Effector memory CD4-positive, alpha-beta T cell (primary cell): ENCODE measurements at regions not wholly inside any gene's neighbourhood (a gene's known extent, or its start where the extent isn't known, plus 50 kb on each side); places are given as distances from the start of the nearest gene placed in this dataset.
A peak's percentile ranks its signal among the peaks of the same experiment; 100 is the strongest.
"Not testable (repeated sequence)": the region's sequence is repeated elsewhere in the genome, so short reads cannot be mapped to it uniquely, and the experiment has no call there.

Experiments
- DNase-seq, 3 donors: peaks; one replicate each; pipeline ENCODE4 v3.0.0-alpha.2; 2020
- H3K27ac ChIP-seq: 2 replicates; pipeline ENCODE4 v1.7.0; 2013; ENCODE audit warnings: mild to moderate bottlenecking, low read length, moderate library complexity; ENCODE audit not compliant: insufficient read depth, poor library complexity, severe bottlenecking
- H3K27me3 ChIP-seq: replicated peaks from 2 replicates; pipeline ENCODE4 v1.7.0; 2013; ENCODE audit warnings: mild to moderate bottlenecking, low read length; ENCODE audit not compliant: insufficient read depth, control insufficient read depth, poor library complexity, severe bottlenecking
- H3K36me3 ChIP-seq: 2 replicates; pipeline ENCODE4 v1.7.0; 2013; ENCODE audit warnings: mild to moderate bottlenecking, low read length, moderate library complexity; ENCODE audit not compliant: control insufficient read depth, insufficient read depth
- H3K4me1 ChIP-seq: 2 replicates; pipeline ENCODE4 v1.7.0; 2013; ENCODE audit warnings: low read length, mild to moderate bottlenecking; ENCODE audit not compliant: control insufficient read depth, insufficient read depth, poor library complexity, severe bottlenecking
- H3K4me3 ChIP-seq: 2 replicates; pipeline ENCODE4 v1.7.0; 2013; ENCODE audit warnings: low read length, low read depth, mild to moderate bottlenecking; ENCODE audit not compliant: insufficient read depth, poor library complexity, severe bottlenecking
- H3K9me3 ChIP-seq: 2 replicates; pipeline ENCODE4 v1.7.0; 2013; ENCODE audit warnings: mild to moderate bottlenecking, low read length, moderate library complexity; ENCODE audit not compliant: control insufficient read depth

GRCh38 chr1:38508232-38508631 lies 351.3 kb downstream of the RRAGC start:
- Histone ChIP-seq H3K9me3 (no peaks in the 10 kb centered on the region), H3K27ac (no peak overlapping the region), H3K4me1 (no peaks in the 10 kb centered on the region), H3K27me3 (no peaks in the 10 kb centered on the region), H3K4me3 (no peak overlapping the region), H3K36me3 (no peaks in the 10 kb centered on the region)
- no peak for DNase-seq

- Histone ChIP-seq H3K4me3 (no peak overlapping the region), H3K27me3 (no peaks in the 10 kb centered on the region), H3K4me1 (no peaks in the 10 kb centered on the region), H3K36me3 (no peaks in the 10 kb centered on the region), H3K9me3 (no peaks in the 10 kb centered on the region), H3K27ac (no peak overlapping the region)
- no peak for DNase-seq
These were observed 352.0 kb downstream of the RRAGC start for GRCh38 chr1:38507563-38507962.

- Histone ChIP-seq H3K27me3 (no peaks in the 10 kb centered on the region), H3K27ac (no peak overlapping the region), H3K4me3 (no peak overlapping the region), H3K9me3 (no peaks in the 10 kb centered on the region), H3K36me3 (no peaks in the 10 kb centered on the region), H3K4me1 (no peaks in the 10 kb centered on the region)
- DNase-seq, result no peak
These were observed 353.6 kb downstream of the RRAGC start for GRCh38 chr1:38505944-38506343.

- H3K4me1 ChIP-seq, result no peaks in the 10 kb centered on the region
- peaks cover 3% of the 10 kb centered on the region for H3K27me3 ChIP-seq
- no peak overlapping the region for H3K27ac ChIP-seq
- H3K36me3 ChIP-seq, result no peaks in the 10 kb centered on the region
- DNase-seq, result no peak
- no peak overlapping the region for H3K4me3 ChIP-seq
- no peaks in the 10 kb centered on the region for H3K9me3 ChIP-seq
These were observed 356.8 kb downstream of the RRAGC start for GRCh38 chr1:38502758-38503157.

GRCh38 chr1:38500891-38501290 lies 358.7 kb downstream of the RRAGC start:
- Histone ChIP-seq H3K36me3 (no peaks in the 10 kb centered on the region), H3K4me3 (no peak overlapping the region), H3K27me3 (peaks cover 3% of the 10 kb centered on the region), H3K9me3 (no peaks in the 10 kb centered on the region), H3K27ac (no peak overlapping the region), H3K4me1 (no peaks in the 10 kb centered on the region)
- DNase-seq, result no peak

- no peaks in the 10 kb centered on the region for H3K9me3 ChIP-seq
- H3K36me3 ChIP-seq, result no peaks in the 10 kb centered on the region
- peaks cover 3% of the 10 kb centered on the region for H3K27me3 ChIP-seq
- no peak for DNase-seq
- H3K4me3 ChIP-seq, result no peak overlapping the region
- no peaks in the 10 kb centered on the region for H3K4me1 ChIP-seq
- no peak overlapping the region for H3K27ac ChIP-seq
These were observed 359.2 kb downstream of the RRAGC start for GRCh38 chr1:38500352-38500751.

- Histone ChIP-seq H3K27me3 (peaks cover 3% of the 10 kb centered on the region), H3K4me1 (no peaks in the 10 kb centered on the region), H3K27ac (no peak overlapping the region), H3K36me3 (no peaks in the 10 kb centered on the region), H3K4me3 (no peak overlapping the region), H3K9me3 (no peaks in the 10 kb centered on the region)
- no peak for DNase-seq
These were observed 360.9 kb downstream of the RRAGC start for GRCh38 chr1:38498686-38499085.

- H3K27ac ChIP-seq, result no peak overlapping the region
These were observed 361.5 kb downstream of the RRAGC start for GRCh38 chr1:38497921-38498656.

GRCh38 chr1:38493306-38493705 lies 366.3 kb downstream of the RRAGC start:
- H3K4me1 ChIP-seq, H3K9me3 ChIP-seq, H3K27ac ChIP-seq, H3K36me3 ChIP-seq, H3K27me3 ChIP-seq, DNase-seq, H3K4me3 ChIP-seq: not testable (repeated sequence)

More at GRCh38 chr1:38497921-38498656, 361.5 kb downstream of the RRAGC start:
- Histone ChIP-seq H3K27me3 (peaks cover 3% of the 10 kb centered on the region), H3K9me3 (no peaks in the 10 kb centered on the region), H3K4me1 (no peaks in the 10 kb centered on the region), H3K36me3 (no peaks in the 10 kb centered on the region), H3K4me3 (no peak overlapping the region)
- no peak for DNase-seq

- no peaks in the 10 kb centered on the region for H3K27me3 ChIP-seq
- no peak overlapping the region for H3K4me3 ChIP-seq
- peak in 1 of 3 donors; percentile 6 for DNase-seq
- H3K9me3 ChIP-seq, result no peaks in the 10 kb centered on the region
- H3K4me1 ChIP-seq, result no peaks in the 10 kb centered on the region
- no peaks in the 10 kb centered on the region for H3K36me3 ChIP-seq
- no peak overlapping the region for H3K27ac ChIP-seq
These were observed 369.7 kb downstream of the RRAGC start for GRCh38 chr1:38489844-38490270.
